ES-I3 (cell line): ENCODE measurements at regions not wholly inside any gene's neighbourhood (a gene's known extent, or its start where the extent isn't known, plus 50 kb on each side); places are given as distances from the start of the nearest gene placed in this dataset.
"Not testable (repeated sequence)": the region's sequence is repeated elsewhere in the genome, so short reads cannot be mapped to it uniquely, and the experiment has no call there.

Experiments used
- H3K36me3 ChIP-seq: 2 replicates; pipeline ENCODE4 v1.6.1; 2013; ENCODE audit warnings: mild to moderate bottlenecking, low read length, control low read depth, moderate library complexity; ENCODE audit not compliant: insufficient read depth
- H3K4me1 ChIP-seq: 2 replicates; pipeline ENCODE4 v1.6.1; 2013; ENCODE audit warnings: mild to moderate bottlenecking, control low read depth, low read length; ENCODE audit not compliant: insufficient read depth
- H3K9ac ChIP-seq: 2 replicates; pipeline ENCODE4 v1.6.1; 2013; ENCODE audit warnings: low read depth, mild to moderate bottlenecking, low read length, moderate library complexity
- H3K9me3 ChIP-seq: 2 replicates; pipeline ENCODE4 v1.6.1; 2013; ENCODE audit warnings: mild to moderate bottlenecking, low read length, moderate library complexity; ENCODE audit not compliant: control insufficient read depth, insufficient read depth

DNA sequence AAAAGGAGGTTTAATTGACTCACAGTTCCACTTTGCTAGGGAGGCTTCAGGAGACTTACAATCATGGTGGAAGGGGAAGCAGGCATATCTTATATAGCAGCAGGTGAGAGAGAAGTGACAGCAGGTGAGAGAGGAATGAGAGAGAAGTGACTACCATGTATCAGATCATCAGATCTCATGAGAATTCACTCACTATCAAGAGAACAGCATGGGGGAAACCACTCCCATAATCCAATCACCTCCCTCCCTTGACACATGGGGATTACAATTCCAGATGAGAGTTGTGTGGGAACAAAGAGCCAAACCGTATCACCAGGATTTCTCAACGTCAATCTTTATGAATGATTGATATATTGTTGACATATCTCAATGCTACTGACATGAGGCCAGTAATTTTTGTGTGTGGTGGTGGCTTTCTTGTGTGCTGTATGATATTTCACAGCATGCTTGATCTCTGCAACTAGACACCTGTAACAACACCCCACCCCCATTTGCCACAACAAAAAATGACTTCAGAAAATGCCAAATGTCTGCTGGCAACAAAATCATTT is 1470.9 kb upstream of the SEL1L start:
- no peaks in the 10 kb centered on the region for H3K4me1 ChIP-seq
- no peaks in the 10 kb centered on the region for H3K9me3 ChIP-seq
- H3K9ac ChIP-seq = no peak overlapping the region
- H3K36me3 ChIP-seq = no peaks in the 10 kb centered on the region

DNA sequence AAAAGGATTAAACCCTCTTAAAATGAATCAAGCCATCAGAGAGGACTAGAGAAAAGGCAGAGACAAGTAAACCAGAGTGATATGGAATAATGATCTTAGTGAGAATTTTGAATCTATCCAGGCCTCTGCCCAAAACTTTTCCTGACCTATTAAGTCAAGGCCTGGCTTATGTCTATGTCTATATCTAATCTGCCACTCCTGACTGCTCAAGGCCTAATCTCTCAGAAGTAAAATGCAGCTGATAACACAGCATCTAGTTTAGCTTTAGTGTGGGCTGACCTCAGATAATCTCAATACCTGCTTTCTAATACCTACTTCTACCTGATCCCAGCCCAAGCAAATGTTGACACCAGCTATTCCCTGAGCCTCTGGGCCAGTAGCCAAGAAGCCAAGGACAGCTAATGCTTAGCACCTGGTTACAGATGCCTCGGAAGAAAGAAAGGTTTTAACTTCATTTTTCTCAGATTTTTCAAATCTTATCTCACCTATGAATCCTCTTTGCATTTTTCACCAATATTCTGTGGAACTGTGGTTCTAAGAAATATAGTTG is 1472.5 kb upstream of the SEL1L start:
- H3K9ac ChIP-seq = no peak overlapping the region
- H3K9me3 ChIP-seq = no peaks in the 10 kb centered on the region
- H3K36me3 ChIP-seq = no peaks in the 10 kb centered on the region
- H3K4me1 ChIP-seq = no peaks in the 10 kb centered on the region

DNA sequence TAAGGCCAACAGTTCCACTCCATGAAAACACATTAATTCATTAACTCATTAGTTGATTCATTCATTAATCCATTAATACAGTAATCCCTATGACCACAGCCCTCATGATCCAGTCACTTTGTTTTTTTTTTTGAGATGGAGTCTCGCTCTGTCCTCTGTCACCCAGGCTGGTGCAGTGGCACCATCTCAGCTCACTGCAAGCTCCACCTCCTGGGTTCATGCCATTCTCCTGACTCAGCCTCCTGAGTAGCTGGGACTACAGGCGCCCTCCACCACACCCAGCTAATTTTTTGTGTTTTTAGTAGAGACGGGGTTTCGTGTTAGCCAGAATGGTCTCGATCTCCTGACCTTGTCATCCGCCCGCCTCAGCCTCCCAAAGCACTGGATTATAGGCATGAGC is 1473.4 kb upstream of the SEL1L start:
- not testable (repeated sequence) for H3K9me3 ChIP-seq, H3K36me3 ChIP-seq

DNA sequence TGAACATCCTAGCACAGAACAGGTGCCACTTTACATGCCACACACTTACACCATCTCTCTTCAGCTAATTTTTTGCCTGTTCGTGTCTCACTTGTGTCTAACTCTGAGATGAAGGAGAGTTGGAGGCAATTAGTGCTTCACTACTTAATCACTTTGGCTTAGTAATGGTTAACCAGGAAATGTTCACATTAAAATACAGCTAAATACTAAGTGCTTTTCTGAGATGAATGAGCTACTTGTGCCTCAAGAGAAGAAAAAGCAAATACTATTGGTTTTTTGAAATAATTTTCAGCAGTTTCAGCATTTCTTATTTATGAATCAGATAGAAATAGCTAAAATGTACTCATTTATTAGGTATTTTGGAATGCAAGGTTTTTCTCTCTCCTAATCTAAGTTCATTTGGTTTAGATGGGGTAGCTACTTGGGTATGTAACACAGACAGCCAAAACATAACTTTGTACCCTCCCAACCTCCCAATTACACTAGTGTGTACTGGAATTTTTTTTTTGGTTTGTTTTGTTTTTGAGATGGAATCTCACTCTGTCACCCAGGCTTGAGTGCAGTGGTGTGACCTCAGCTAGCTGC is 1474.1 kb upstream of the SEL1L start:
- H3K36me3 ChIP-seq = no peaks in the 10 kb centered on the region
- H3K9ac ChIP-seq = no peak overlapping the region
- H3K9me3 ChIP-seq = no peaks in the 10 kb centered on the region
- H3K4me1 ChIP-seq = no peaks in the 10 kb centered on the region

More for the DNA sequence above, 1473.4 kb upstream of the SEL1L start:
- H3K9ac ChIP-seq, H3K4me1 ChIP-seq: not testable (repeated sequence)

DNA sequence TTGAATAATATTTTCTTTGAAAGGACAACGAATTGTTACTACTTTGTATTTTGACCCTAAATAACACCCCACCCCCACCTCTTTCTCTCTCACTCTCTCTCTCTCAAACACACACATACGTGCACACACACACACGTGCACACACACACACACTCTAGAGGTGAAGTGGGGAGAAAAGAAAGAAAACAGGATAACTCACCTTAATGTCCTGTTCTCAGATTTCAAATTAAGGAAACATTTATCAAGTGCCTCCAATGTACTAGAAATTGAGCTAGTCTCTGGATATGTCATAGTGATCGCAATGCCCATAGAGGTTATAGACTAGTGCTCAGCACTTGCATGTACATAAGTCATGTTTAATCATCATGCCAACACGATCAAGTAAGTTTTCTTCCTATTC is 1483.6 kb upstream of the SEL1L start:
- H3K4me1 ChIP-seq = no peaks in the 10 kb centered on the region
- no peak overlapping the region for H3K9ac ChIP-seq
- no peaks in the 10 kb centered on the region for H3K9me3 ChIP-seq
- no peaks in the 10 kb centered on the region for H3K36me3 ChIP-seq

DNA sequence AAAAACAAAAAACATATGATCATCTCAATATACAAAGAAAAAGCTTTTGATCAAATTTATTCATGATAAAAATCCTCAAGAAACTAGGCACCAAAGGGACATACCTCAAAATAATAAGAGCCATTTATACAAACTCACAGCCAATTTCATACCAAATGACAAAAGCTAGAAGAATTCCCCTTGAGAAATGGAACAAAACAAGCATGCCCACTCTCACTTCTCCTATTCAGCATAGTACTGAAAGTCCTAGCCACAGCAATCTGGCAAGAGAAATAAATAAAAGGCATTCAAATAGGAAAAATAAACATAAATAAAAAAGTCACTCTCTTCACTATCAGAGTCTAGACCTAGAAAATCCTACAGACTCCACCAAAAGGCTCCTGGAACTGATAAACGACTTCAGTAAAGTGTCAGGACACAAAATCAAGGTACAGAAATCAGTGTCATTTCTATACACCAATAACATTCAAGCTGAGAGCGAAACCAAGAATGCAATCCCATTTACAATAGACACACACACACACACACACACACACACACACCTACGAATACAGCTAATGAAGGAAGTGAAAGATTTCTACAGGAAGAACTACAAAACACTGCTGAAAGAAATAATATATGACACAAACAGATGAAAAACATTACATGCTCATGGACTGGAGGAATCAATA is 1486.2 kb upstream of the SEL1L start:
- no peaks in the 10 kb centered on the region for H3K36me3 ChIP-seq
- H3K9ac ChIP-seq = no peak overlapping the region
- H3K4me1 ChIP-seq = no peaks in the 10 kb centered on the region
- H3K9me3 ChIP-seq = no peaks in the 10 kb centered on the region

DNA sequence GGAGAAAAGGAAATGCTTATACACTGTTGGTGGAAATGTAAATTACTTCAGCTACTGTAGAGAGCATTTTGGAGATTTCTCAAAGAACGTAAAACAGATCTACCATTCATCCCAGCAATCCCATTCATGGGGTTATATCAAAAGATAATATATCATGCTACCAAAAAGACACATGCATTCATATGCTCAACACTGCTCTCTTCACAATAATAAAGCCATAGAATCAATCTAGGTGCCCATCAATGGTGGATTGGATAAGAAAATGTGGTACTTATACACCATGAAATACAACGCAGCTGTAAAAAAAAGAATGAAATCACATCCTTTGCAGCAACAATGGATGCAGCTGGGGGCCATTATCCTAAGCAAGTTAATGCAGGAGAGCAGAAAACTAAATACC is 1487.7 kb upstream of the SEL1L start:
- H3K36me3 ChIP-seq = no peaks in the 10 kb centered on the region
- H3K4me1 ChIP-seq = no peaks in the 10 kb centered on the region
- H3K9ac ChIP-seq = no peak overlapping the region
- H3K9me3 ChIP-seq = no peaks in the 10 kb centered on the region

DNA sequence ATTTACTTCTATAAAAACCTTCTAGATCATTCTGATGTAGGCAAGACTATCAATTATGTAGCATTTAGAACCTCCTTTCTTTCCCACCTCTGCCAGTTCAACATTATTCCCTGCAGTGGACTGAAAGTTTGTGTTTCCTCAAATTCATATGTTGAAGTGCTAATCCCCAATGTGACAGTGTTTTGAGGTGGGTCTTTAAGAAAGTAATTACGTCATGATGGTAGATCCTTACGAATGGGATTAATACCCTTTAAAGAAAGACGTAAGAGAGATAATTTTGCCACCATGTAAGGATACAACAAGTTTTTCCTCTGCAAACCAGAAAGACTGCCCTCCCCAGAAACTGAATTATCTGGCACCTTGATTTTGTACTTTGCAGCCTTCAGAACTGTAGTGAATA is 1489.7 kb upstream of the SEL1L start:
- Histone ChIP-seq H3K9ac (no peak overlapping the region), H3K36me3 (no peaks in the 10 kb centered on the region), H3K9me3 (no peaks in the 10 kb centered on the region), H3K4me1 (no peaks in the 10 kb centered on the region)

DNA sequence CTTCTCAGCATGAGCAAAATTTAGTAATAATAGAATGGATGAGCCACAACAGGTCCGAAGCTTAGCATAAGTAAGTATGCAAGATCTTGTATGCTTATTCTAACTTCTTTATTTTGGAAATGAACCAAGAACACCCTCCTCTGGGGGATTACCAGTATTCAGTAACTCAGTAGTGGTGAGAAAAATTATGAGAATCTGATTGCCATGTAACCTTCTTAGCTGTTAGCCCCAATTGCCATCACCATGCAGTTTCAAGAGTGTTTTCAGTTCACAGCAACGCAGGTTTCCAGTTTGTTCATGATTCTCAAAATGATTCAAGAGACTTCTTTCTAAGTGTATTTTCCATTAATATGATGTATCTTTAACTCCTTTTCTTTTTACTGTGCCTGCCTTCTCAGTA is 1507.6 kb upstream of the SEL1L start:
- Histone ChIP-seq H3K4me1 (no peaks in the 10 kb centered on the region), H3K9me3 (no peaks in the 10 kb centered on the region), H3K9ac (no peak overlapping the region), H3K36me3 (no peaks in the 10 kb centered on the region)

DNA sequence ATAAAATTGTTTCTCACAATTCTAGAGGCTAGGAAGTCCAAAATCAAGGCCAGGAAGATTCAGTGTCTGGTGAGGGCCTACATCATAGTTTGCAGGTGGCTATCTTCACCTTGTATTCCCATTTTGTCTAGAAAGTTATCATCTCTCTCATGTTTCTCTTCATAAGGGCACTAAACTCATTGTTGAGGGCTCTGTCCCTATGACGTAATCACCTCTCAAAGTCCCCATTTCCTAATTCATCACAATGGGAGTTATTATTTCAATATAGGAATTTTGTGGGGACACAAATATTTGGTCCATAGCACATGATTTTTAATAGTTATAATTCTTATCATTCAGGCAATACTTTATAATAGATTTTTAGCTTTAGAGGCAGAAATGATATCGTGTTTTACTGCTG is 1509.2 kb upstream of the SEL1L start:
- H3K4me1 ChIP-seq = no peaks in the 10 kb centered on the region
- no peaks in the 10 kb centered on the region for H3K9me3 ChIP-seq
- no peak overlapping the region for H3K9ac ChIP-seq
- H3K36me3 ChIP-seq = no peaks in the 10 kb centered on the region

DNA sequence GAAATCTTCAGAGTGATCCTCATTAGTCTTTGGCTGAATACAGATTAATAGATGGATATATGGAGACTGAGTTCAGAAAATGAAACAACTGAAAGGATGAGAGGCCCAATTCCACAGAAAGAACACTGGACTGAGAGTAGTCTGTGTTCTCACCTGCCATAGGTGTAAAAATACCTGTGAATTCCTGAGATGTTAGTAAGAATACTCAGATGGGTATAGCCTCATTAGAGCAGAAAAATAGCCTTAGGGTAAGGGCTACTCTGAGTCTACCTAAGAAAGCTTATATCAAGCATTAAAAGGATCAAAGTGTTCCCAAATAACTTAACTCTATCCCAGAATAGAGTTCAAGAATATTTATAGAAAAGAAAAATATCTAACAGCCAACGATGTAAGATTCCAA is 1510.3 kb upstream of the SEL1L start:
- no peaks in the 10 kb centered on the region for H3K36me3 ChIP-seq
- no peaks in the 10 kb centered on the region for H3K9me3 ChIP-seq
- H3K4me1 ChIP-seq = no peaks in the 10 kb centered on the region
- H3K9ac ChIP-seq = no peak overlapping the region

DNA sequence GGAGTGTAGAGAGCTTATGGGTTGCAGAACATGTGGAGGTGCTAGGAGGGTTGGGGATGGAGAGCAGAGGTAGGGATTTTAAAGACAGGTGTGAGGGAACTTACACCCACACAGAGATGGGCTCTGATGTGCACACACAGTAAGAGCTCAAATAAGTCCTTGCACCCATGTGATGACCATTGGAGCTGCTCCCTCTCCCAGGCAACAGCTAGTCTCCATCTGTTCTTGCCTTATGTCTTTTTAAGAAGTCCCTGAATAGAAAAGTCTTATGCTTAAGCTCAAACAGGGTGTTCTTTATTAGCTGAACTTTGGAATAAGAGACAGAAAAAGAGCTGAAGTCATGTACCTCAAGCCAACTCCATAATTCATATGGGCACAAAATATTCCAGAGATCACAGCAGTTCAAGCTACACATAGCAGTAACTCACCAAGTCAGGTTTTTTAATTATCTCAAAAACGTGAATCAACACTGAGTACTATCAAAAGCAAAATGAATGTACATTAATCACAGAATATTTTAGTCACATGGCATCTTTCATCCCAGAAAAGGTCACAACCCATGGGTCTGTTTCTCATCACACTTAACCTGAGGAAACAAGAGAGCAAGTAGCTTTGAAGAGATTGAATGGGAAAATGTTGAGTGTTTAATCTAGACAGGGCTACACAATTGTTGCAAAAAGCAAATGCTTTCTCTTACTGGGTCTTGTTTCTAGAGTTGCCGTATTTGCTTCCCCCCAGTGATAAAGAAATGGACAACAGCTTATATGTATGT is 1513.6 kb upstream of the SEL1L start:
- Histone ChIP-seq H3K9ac (no peak overlapping the region), H3K9me3 (no peaks in the 10 kb centered on the region), H3K4me1 (no peaks in the 10 kb centered on the region), H3K36me3 (no peaks in the 10 kb centered on the region)

DNA sequence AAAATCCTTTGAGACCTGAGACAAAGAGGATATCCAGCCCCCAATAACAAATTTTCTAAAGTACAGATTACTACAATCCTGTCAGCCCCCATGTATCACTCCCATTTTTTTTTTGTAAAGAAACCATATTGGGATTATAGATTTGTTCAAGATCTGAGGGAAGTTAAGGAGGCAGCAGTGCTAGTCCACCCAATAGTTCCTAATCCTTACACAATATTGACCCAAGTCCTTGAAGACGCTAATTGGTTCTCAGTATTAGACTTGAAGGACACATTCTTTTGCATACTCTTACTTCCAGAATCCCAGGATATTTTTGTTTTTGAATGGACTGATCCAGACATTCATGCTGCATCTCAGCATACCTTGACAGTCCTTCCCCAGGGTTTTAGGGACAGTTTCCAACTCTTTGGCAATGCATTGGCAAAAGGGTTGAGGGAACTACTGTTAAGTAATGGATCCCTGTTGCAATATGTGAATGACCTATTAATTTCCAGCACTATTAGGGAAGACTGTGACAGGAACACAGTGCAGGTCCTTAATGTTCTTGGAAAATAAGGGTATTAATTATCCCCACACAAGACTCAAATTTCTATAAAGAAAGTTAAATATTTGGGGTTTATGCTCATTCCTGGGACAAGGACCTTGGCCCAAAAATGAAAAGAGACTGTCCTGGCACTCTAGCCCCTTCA is 1519.5 kb upstream of the SEL1L start:
- Histone ChIP-seq H3K9me3 (no peaks in the 10 kb centered on the region), H3K4me1 (no peaks in the 10 kb centered on the region), H3K36me3 (no peaks in the 10 kb centered on the region), H3K9ac (no peak overlapping the region)

DNA sequence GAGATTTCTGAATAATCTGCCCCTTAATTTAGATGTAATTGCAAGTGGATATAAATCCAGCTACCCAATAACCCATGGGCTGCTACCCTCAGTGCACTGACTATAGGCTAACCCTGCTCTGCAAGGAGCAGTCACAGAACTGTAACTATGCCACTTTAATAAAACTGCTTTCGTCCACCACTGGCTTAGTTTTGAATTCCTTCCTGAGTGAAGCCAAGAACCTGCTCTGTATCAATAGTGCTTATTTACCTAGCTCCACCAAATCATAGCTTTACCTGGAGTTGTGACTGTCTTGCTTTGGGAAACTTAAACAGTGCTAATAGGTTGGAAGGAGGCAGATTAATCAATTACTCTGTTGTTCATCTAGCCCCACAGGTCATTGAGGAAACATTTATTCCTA is 1524.4 kb upstream of the SEL1L start:
- no peaks in the 10 kb centered on the region for H3K4me1 ChIP-seq

More for the DNA sequence above, 1524.4 kb upstream of the SEL1L start:
- Histone ChIP-seq H3K36me3 (no peaks in the 10 kb centered on the region), H3K9me3 (no peaks in the 10 kb centered on the region), H3K9ac (no peak overlapping the region)
